HepG2 (cell line): ENCODE measurements at regions not wholly inside any gene's neighbourhood (a gene's known extent, or its start where the extent isn't known, plus 50 kb on each side); places are given as distances from the start of the nearest gene placed in this dataset.
"Not testable (repeated sequence)": the region's sequence is repeated elsewhere in the genome, so short reads cannot be mapped to it uniquely, and the experiment has no call there.

Experiments used
- ATAC-seq: fragments of 200-7000 bp; cut with Tn5 transposase; 3 replicates; pipeline ENCODE4 v1.9.1; 2020; ENCODE audit warnings: mild to moderate bottlenecking, moderate library complexity
- BruUV-seq: library from RNA; stranded (reverse); fragments of 400-500 nt; replicated peaks from 2 replicates; lab custom pipeline; 2021; lab: Mats Ljungman, UMichigan
- CTCF ChIA-PET: fragments of 300-600 bp; formaldehyde crosslinking; extraction: SDS; loops from one replicate; lab custom pipeline; 2021; ENCODE audit warnings: low total read pairs, inconsistent platforms, low intra/inter-chr PET ratio; lab: Yijun Ruan, JAX
- POLR2A ChIA-PET: fragments of 350-600 bp; sonication (Branson Sonifier 250); formaldehyde crosslinking; loops from one replicate; lab custom pipeline; 2020; ENCODE audit warnings: antibody characterized with exemption, inconsistent platforms; lab: Yijun Ruan, JAX
- DNase-seq: peaks from one replicate; pipeline ENCODE4 v3.0.0-alpha.2; 2015; ENCODE audit warnings: low spot score
- FAIRE-seq: peaks from 3 replicates; lab custom pipeline; 2011; peaks lifted over from hg19 to GRCh38; lab: Jason Lieb, UNC
- H2AFZ ChIP-seq: one replicate; pipeline ENCODE4 v1.6.1; 2011; ENCODE audit warnings: low read length, inconsistent platforms
- H3K27ac ChIP-seq: fragments of 300-600 bp; 3 replicates; pipeline ENCODE4 v1.8.0; 2011; ENCODE audit warnings: mixed run types, mild to moderate bottlenecking, mixed read lengths, low read length, inconsistent platforms; ENCODE audit not compliant: insufficient read depth; ENCODE audit errors: extremely low read length
- H3K27me3 ChIP-seq, 2 experiments: fragments of 200-600 bp in 1 of 2; 2 replicates in 1 of 2; 3 replicates in 1 of 2; pipeline versions ENCODE4 v1.6.0 to v1.8.0; 2011; ENCODE audit warnings: low read length in 2 of 2, mild to moderate bottlenecking in 2 of 2, moderate library complexity in 2 of 2, inconsistent platforms in 1 of 2; ENCODE audit not compliant: insufficient read depth in 2 of 2, control insufficient read depth in 1 of 2
- H3K36me3 ChIP-seq, 2 experiments: fragments of 200-600 bp in 1 of 2; replicated peaks in 1 of 2; 2 replicates in 1 of 2; 3 replicates in 1 of 2; pipeline versions ENCODE4 v1.5.1 to v1.8.0; 2011; ENCODE audit warnings: low read length in 2 of 2, inconsistent platforms in 1 of 2; ENCODE audit not compliant: insufficient read depth in 2 of 2, control insufficient read depth in 1 of 2
- H3K4me1 ChIP-seq: 2 replicates; pipeline ENCODE4 v1.5.1; 2012; ENCODE audit warnings: low read length, inconsistent platforms; ENCODE audit not compliant: insufficient read depth
- H3K4me2 ChIP-seq: 2 replicates; pipeline ENCODE4 v1.6.0; 2011; ENCODE audit warnings: low read depth, low read length, inconsistent platforms
- H3K4me3 ChIP-seq, 3 experiments: fragments of 200-600 bp in 1 of 3; sonication (generic), shearing (Covaris generic) in 1 of 3; replicated peaks in 1 of 3; 2 replicates each; pipeline ENCODE4 v1.5.1; 2011 to 2016; ENCODE audit warnings: low read length in 3 of 3, inconsistent platforms in 2 of 3, low read depth in 2 of 3, mild to moderate bottlenecking in 2 of 3, control low read depth in 1 of 3, mixed read lengths in 1 of 3; ENCODE audit not compliant: insufficient read depth in 1 of 3
- H3K79me2 ChIP-seq: one replicate; pipeline ENCODE4 v1.6.1; 2011; ENCODE audit warnings: low read length, inconsistent platforms; ENCODE audit not compliant: insufficient read depth
- H3K9ac ChIP-seq: 2 replicates; pipeline ENCODE4 v1.6.0; 2011; ENCODE audit warnings: mild to moderate bottlenecking, low read depth, low read length, inconsistent platforms; ENCODE audit not compliant: insufficient read depth
- H3K9me3 ChIP-seq: 2 replicates; pipeline ENCODE4 v1.5.1; 2012; ENCODE audit warnings: mild to moderate bottlenecking, low read length
- H4K20me1 ChIP-seq: 2 replicates; pipeline ENCODE4 v1.6.0; 2011; ENCODE audit warnings: inconsistent platforms, mild to moderate bottlenecking, low read length, moderate library complexity; ENCODE audit not compliant: insufficient read depth
- IRX3 ChIP-seq: sonication (generic); formaldehyde crosslinking; IDR thresholded peaks from 2 replicates; pipeline ENCODE4 v1.8.1; 2023; ENCODE audit warnings: mild to moderate bottlenecking, low read depth, missing genetic modification reagents, borderline replicate concordance
- PBX2 ChIP-seq: IDR thresholded peaks from 2 replicates; pipeline ENCODE4 v1.6.1; 2016; ENCODE audit warnings: control low read depth
- TERF1 ChIP-seq: sonication (generic); formaldehyde crosslinking; IDR thresholded peaks from 2 replicates; pipeline ENCODE4 v1.8.0; 2022; ENCODE audit warnings: mild to moderate bottlenecking, missing genetic modification reagents, moderate library complexity
- ZBTB3 ChIP-seq: sonication (generic); formaldehyde crosslinking; IDR thresholded peaks from 2 replicates; pipeline ENCODE4 v1.4.0; 2020; ENCODE audit warnings: low read depth, mild to moderate bottlenecking, moderate library complexity, missing genetic modification reagents, borderline replicate concordance
- ZNF83 ChIP-seq: sonication (generic); formaldehyde crosslinking; IDR thresholded peaks from 2 replicates; pipeline ENCODE4 v1.4.0; 2020; ENCODE audit warnings: missing genetic modification reagents, mild to moderate bottlenecking, borderline replicate concordance
- WGBS: methylation state at CpG from one replicate; pipeline ENCODE4 v1.1.6; 2017; ENCODE audit warnings: low lambda C conversion rate; 5-methylcytosine and 5-hydroxymethylcytosine counted together
- in situ Hi-C: cut with HindIII; loops from 2 replicates; pipeline ENCODE4 v1.10.0; 2017; ENCODE audit warnings: low pct_unique_long_range_greater_than_20kb; ENCODE audit not compliant: extremely low pct_ligation_motif_present
- intact Hi-C: fragments of 100-400 bp; cut with micrococcal nuclease; formaldehyde crosslinking; loops from one replicate; pipeline ENCODE4 v1.10.0; 2022; ENCODE audit not compliant: unreplicated experiment
- TF ChIP-seq, protein P1 (sequence below): IDR thresholded peaks from 2 replicates; pipeline ENCODE4 v1.6.1; 2016; ENCODE audit warnings: mild to moderate bottlenecking

DNA sequence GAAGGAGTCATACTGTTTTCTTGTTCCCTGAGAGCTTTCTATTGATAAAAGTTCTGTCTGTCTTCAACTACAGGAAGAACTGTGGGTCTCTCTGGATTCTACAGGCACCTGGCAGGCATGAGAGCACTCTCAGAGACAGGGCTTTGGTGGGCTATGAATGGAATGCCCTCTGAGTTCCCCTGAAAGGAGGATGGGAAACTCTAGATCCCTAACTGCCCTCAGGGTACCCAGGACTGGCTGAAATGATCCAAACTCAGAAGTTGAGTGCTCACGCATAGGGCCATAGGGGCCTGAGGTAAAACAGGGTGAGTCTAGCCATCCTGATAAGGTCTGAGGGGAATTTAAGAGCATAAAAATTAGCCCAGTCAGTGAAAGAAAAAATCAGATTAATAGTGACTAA, 59.0 kb upstream of the SCRG1 start (continued):
- TF ChIP-seq TERF1 (CRISPR knock-in tag) (no peak), ZBTB3 (CRISPR knock-in tag) (no peak)

- DNase-seq, H3K9me3 ChIP-seq, H3K27me3 ChIP-seq, H3K9ac ChIP-seq, H3K4me1 ChIP-seq, BruUV-seq, POLR2A ChIA-PET, CTCF ChIA-PET, FAIRE-seq, H4K20me1 ChIP-seq, H3K4me2 ChIP-seq, H2AFZ ChIP-seq, H3K36me3 ChIP-seq, H3K27ac ChIP-seq, H3K4me3 ChIP-seq, intact Hi-C loops, ATAC-seq, H3K79me2 ChIP-seq, in situ Hi-C loops: not testable (repeated sequence)
- 13% methylated on average over 3 of the region's 3 CpGs for WGBS
These were observed 52.5 kb upstream of the SCRG1 start for GRCh38 chr4:173451435-173451834.

GRCh38 chr4:173450281-173450680, 51.4 kb upstream of the SCRG1 start:
- no peaks in the 10 kb centered on the region for H3K9me3 ChIP-seq
- in situ Hi-C loops: no loop called here
- no peak overlapping the region for H3K9ac ChIP-seq
- no peaks in the 10 kb centered on the region for H3K27me3 ChIP-seq
- H3K27ac ChIP-seq: no peak overlapping the region
- H3K4me2 ChIP-seq: no peak overlapping the region
- POLR2A ChIA-PET: no interaction called here
- TF ChIP-seq ZNF83 (CRISPR knock-in tag) (no peak), IRX3 (CRISPR knock-in tag) (no peak), PBX2 (CRISPR knock-in tag) (no peak)
- TF ChIP-seq, protein P1, sequence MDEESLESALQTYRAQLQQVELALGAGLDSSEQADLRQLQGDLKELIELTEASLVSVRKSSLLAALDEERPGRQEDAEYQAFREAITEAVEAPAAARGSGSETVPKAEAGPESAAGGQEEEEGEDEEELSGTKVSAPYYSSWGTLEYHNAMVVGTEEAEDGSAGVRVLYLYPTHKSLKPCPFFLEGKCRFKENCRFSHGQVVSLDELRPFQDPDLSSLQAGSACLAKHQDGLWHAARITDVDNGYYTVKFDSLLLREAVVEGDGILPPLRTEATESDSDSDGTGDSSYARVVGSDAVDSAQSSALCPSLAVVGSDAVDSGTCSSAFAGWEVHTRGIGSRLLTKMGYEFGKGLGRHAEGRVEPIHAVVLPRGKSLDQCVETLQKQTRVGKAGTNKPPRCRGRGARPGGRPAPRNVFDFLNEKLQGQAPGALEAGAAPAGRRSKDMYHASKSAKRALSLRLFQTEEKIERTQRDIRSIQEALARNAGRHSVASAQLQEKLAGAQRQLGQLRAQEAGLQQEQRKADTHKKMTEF: no peak
- TF ChIP-seq, all 625 proteins: peak for 0
- Histone ChIP-seq H3K4me1 (no peaks in the 10 kb centered on the region), H2AFZ (no peak overlapping the region), H3K4me3 (no peak overlapping the region), H3K36me3 (no peaks in the 10 kb centered on the region), H3K79me2 (no peaks in the 10 kb centered on the region), H4K20me1 (no peaks in the 10 kb centered on the region)
- CTCF ChIA-PET: no interaction called here
- DNase-seq (no peak), FAIRE-seq (no peak), ATAC-seq (no peak)
- BruUV-seq: no TSS peak
- WGBS: 28% methylated on average over 2 of the region's 2 CpGs
- intact Hi-C loops: no loop called here
